ENCODE measurements at regions not wholly inside any gene's neighbourhood (a gene's known extent, or its start where the extent isn't known, plus 50 kb on each side); places are given as distances from the start of the nearest gene placed in this dataset.

DNA sequence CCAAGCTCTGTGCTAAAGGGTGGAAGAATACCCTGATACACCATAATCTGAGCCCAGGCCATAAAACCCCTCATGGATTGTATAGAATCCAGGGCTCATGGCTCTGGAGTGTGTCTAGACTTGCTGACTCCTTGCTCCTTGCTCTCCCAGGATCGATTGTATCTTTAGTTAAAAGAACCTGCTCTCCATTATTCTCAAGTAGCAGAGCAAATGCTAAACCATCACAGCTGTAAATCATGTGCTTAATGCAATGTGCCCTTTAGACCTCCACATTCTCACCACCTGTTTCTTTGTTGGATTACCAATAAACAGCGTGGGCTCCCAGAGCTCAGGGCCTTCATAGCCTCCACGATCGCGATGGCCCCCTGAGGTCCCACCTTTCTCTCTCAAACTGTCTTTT is 411.6 kb upstream of the FBXO33 start:
- intact Hi-C loops (cut with DNase I): no loop called here
- Histone ChIP-seq H3K4me3 (no peak overlapping the region), H3K27me3 (no peaks in the 10 kb centered on the region), H3K36me3 (no peaks in the 10 kb centered on the region), H3K9me3 (no peaks in the 10 kb centered on the region), H3K27ac (no peak overlapping the region), H3K4me1 (no peaks in the 10 kb centered on the region)
- 72 to 76% methylated on average over 5 of the region's 5 CpGs for WGBS, 2 donors
- no peak for TF ChIP-seq POLR2A (IDR thresholded peaks at IDR 0.05)
- no peak for DNase-seq

DNA sequence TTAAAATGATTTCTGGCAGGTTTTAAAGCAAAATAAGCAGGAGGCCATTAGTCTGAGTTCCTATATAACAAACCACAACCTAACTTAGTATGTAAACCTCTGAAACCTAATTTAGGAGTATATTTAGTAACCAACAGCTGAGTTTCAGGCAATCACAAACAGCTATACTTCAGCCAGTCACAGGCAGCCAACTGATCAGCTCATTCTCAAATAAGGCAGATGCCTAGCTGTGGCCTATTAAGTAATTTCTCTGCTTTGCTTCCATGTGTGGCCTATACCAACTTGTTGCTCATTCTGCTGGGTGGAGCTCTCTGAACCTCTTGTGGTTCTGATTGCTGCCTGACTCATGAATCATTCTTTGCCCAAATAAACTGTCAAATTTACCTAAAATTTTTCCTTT is 408.9 kb upstream of the FBXO33 start:
- Histone ChIP-seq H3K27ac (no peak overlapping the region), H3K4me3 (no peak overlapping the region), H3K4me1 (no peaks in the 10 kb centered on the region), H3K27me3 (no peaks in the 10 kb centered on the region), H3K9me3 (no peaks in the 10 kb centered on the region), H3K36me3 (no peaks in the 10 kb centered on the region)
- TF ChIP-seq POLR2A (IDR thresholded peaks at IDR 0.05): no peak
- TF ChIP-seq, protein P1, sequence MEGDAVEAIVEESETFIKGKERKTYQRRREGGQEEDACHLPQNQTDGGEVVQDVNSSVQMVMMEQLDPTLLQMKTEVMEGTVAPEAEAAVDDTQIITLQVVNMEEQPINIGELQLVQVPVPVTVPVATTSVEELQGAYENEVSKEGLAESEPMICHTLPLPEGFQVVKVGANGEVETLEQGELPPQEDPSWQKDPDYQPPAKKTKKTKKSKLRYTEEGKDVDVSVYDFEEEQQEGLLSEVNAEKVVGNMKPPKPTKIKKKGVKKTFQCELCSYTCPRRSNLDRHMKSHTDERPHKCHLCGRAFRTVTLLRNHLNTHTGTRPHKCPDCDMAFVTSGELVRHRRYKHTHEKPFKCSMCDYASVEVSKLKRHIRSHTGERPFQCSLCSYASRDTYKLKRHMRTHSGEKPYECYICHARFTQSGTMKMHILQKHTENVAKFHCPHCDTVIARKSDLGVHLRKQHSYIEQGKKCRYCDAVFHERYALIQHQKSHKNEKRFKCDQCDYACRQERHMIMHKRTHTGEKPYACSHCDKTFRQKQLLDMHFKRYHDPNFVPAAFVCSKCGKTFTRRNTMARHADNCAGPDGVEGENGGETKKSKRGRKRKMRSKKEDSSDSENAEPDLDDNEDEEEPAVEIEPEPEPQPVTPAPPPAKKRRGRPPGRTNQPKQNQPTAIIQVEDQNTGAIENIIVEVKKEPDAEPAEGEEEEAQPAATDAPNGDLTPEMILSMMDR (IDR thresholded peaks at IDR 0.05): no peak
- intact Hi-C loops (cut with DNase I): no loop called here
- DNase-seq: no peak

DNA sequence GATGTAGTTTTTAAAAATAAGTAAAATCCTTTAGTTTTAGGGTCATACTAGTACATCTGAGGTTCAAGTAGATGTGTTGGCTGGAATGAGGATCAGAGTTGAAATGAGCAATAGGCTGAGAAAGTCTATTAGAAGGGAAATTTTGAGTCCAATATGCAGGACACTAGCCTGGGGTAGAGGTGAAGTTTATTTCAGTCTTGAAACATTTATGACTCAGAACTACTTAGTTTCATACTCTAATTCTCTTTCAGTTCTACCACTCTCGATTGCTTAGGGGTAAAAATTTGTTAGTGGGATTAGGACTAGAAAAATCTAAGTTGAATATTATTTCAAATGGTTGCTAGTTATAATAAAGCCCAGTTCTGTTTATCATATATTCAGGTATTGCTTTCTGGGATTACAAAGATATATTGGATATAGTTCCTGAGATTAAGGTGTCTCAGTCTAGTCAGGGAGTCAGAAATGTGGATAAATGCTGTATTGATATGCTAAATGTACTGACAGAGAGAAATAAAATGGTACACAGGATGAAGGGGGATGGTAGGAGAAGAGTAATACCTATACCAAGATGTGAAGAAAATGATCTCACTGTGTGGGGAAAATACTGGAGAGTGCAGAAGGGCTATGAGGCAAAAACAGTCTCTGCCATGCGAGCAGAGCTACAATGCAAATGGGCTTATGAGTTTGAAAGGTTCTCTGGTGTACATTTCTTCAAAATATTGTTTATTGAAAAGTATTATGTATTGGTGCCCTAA is 395.8 kb upstream of the FBXO33 start:
- DNase-seq: no peak
- H3K27me3 ChIP-seq: no peaks in the 10 kb centered on the region
- intact Hi-C loops (cut with DNase I): no loop called here
- H3K4me1 ChIP-seq: no peaks in the 10 kb centered on the region
- WGBS, 2 donors: 56 to 67% methylated on average over 2 of the region's 2 CpGs
- TF ChIP-seq, protein P1 (IDR thresholded peaks at IDR 0.05): no peak
- TF ChIP-seq POLR2A (IDR thresholded peaks at IDR 0.05): no peak
- H3K9me3 ChIP-seq: peaks cover 0 to 3% (median 0%) of the 10 kb centered on the region in 3 donors
- H3K4me3 ChIP-seq: no peak overlapping the region
- no peaks in the 10 kb centered on the region for H3K36me3 ChIP-seq
- no peak overlapping the region for H3K27ac ChIP-seq

DNA sequence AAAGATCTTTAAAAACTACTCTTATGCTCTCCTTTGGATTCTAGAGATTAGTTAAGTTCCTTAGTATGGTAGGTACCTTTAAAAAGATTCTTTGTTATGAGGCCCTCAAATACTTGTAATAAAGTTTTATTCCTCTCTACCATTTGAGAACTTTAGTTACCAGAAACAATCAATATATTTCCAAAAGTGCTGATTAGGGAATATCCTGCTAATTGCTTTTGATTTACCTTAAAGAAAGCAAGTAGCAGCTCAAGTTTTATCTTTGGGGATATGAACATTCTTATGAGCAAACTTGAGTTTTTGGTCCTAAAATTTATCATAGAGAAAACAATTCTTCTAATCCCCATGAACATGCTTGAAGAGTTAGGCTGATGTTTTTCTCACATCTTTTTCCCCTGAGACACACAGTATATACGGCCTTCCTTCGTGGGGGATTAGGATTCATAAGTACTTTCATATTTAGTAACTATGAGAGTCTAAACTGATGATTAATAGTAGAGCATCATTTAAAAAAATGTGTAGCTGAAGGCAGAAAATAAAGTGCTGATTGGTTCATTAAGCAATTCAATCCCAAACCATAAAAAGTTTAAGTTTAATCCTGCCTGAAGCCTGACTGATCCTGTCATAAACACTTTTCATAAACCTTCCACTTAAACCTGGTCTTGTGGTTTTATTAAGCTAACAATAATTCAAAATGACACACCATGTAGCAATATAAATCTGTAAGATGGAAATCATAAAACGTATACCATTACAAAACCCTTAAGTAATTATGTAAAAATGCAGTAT is 380.5 kb upstream of the FBXO33 start:
- Histone ChIP-seq H3K36me3 (no peaks in the 10 kb centered on the region), H3K4me1 (no peaks in the 10 kb centered on the region), H3K27ac (no peak overlapping the region), H3K27me3 (no peaks in the 10 kb centered on the region), H3K4me3 (no peak overlapping the region), H3K9me3 (no peaks in the 10 kb centered on the region)
- TF ChIP-seq POLR2A (IDR thresholded peaks at IDR 0.05): no peak
- TF ChIP-seq, protein P1 (IDR thresholded peaks at IDR 0.05): no peak
- intact Hi-C loops (cut with DNase I): no loop called here
- DNase-seq: no peak
- WGBS, 2 donors: 41 to 47% methylated on average over 3 of the region's 3 CpGs

DNA sequence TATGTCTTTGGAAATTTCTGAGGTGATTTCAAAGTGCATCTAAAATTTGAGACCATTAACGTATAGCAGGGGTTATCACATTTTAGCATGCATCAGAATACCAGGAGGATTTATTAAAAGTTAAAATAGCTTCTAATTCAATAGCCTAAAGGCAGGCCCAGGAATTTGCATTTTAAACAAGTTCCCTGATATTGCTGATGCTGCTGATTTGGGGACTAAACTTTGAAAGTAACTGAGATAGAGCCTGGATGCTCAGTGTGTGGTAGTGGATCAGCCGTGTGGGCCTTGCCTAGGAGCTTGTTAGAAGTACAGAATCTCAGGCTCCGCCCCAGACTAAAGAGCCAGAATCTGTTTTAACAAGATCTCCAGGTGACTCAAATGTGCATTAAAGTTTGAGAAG is 375.0 kb upstream of the FBXO33 start:
- Histone ChIP-seq H3K27ac (no peak overlapping the region), H3K4me1 (no peaks in the 10 kb centered on the region), H3K4me3 (no peak overlapping the region), H3K36me3 (no peaks in the 10 kb centered on the region), H3K27me3 (no peaks in the 10 kb centered on the region), H3K9me3 (no peaks in the 10 kb centered on the region)
- no peak for DNase-seq
- 39 to 70% methylated on average over 2 to 3 of the region's 3 CpGs for WGBS, 2 donors
- intact Hi-C loops (cut with DNase I): no loop called here
- TF ChIP-seq POLR2A (IDR thresholded peaks at IDR 0.05): no peak
- TF ChIP-seq, protein P1 (IDR thresholded peaks at IDR 0.05): no peak
